ENCODE measurements at regions not wholly inside any gene's neighbourhood (a gene's known extent, or its start where the extent isn't known, plus 50 kb on each side); places are given as distances from the start of the nearest gene placed in this dataset.
"Not testable (repeated sequence)": the region's sequence is repeated elsewhere in the genome, so short reads cannot be mapped to it uniquely, and the experiment has no call there.

DNA sequence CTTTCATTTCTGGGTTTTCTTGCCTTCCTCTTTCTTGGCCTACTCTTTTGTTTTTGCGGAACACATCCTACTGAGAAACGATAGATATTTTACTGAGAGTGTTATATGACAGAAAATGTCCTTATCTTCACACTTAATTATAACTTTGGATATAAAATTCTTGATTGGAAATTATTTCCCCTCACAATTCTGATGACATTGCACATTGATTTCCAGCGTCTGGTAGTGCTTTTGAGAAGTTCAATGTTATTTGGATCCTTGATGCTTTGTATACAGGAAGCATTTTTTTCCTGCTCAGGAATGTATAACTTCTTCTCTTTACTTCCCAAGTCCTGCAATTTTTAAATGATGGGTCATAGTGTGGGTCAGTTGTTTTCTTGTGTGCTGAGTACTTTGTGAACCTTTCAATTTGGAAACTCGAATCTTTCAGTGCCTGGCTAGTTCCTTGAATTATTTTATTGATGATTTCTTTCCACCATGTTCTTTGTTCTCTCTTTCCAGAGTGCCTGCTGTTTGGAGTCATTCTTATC is 183.9 kb downstream of the PDCD6IP start:
- Histone ChIP-seq H3K27ac (replicated peaks) (no peak overlapping the region), H3K4me3 (replicated peaks; ENCODE audit: insufficient read depth, low read length) (no peak overlapping the region), H3K27me3 (ENCODE audit: insufficient read depth, poor library complexity, severe bottlenecking) (peaks cover 3% of the 10 kb centered on the region)
- TF ChIP-seq, protein P1, sequence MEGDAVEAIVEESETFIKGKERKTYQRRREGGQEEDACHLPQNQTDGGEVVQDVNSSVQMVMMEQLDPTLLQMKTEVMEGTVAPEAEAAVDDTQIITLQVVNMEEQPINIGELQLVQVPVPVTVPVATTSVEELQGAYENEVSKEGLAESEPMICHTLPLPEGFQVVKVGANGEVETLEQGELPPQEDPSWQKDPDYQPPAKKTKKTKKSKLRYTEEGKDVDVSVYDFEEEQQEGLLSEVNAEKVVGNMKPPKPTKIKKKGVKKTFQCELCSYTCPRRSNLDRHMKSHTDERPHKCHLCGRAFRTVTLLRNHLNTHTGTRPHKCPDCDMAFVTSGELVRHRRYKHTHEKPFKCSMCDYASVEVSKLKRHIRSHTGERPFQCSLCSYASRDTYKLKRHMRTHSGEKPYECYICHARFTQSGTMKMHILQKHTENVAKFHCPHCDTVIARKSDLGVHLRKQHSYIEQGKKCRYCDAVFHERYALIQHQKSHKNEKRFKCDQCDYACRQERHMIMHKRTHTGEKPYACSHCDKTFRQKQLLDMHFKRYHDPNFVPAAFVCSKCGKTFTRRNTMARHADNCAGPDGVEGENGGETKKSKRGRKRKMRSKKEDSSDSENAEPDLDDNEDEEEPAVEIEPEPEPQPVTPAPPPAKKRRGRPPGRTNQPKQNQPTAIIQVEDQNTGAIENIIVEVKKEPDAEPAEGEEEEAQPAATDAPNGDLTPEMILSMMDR (IDR thresholded peaks at IDR 0.05; ENCODE audit: insufficient read depth, low read length): no peak
- TF ChIP-seq POLR2AphosphoS5 (IDR thresholded peaks at IDR 0.05; ENCODE audit: low read depth) (no peak), GABPA (IDR thresholded peaks at IDR 0.05; ENCODE audit: low read depth) (no peak), SPI1 (IDR thresholded peaks at IDR 0.05; ENCODE audit: borderline replicate concordance, low read depth) (no peak)
- TF ChIP-seq, protein P2, sequence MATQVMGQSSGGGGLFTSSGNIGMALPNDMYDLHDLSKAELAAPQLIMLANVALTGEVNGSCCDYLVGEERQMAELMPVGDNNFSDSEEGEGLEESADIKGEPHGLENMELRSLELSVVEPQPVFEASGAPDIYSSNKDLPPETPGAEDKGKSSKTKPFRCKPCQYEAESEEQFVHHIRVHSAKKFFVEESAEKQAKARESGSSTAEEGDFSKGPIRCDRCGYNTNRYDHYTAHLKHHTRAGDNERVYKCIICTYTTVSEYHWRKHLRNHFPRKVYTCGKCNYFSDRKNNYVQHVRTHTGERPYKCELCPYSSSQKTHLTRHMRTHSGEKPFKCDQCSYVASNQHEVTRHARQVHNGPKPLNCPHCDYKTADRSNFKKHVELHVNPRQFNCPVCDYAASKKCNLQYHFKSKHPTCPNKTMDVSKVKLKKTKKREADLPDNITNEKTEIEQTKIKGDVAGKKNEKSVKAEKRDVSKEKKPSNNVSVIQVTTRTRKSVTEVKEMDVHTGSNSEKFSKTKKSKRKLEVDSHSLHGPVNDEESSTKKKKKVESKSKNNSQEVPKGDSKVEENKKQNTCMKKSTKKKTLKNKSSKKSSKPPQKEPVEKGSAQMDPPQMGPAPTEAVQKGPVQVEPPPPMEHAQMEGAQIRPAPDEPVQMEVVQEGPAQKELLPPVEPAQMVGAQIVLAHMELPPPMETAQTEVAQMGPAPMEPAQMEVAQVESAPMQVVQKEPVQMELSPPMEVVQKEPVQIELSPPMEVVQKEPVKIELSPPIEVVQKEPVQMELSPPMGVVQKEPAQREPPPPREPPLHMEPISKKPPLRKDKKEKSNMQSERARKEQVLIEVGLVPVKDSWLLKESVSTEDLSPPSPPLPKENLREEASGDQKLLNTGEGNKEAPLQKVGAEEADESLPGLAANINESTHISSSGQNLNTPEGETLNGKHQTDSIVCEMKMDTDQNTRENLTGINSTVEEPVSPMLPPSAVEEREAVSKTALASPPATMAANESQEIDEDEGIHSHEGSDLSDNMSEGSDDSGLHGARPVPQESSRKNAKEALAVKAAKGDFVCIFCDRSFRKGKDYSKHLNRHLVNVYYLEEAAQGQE (IDR thresholded peaks at IDR 0.05; ENCODE audit: insufficient replicate concordance, low read depth): no peak
- DNase-seq (ENCODE audit: low read depth in 1 of 2, low spot score in 1 of 2): no peak

DNA sequence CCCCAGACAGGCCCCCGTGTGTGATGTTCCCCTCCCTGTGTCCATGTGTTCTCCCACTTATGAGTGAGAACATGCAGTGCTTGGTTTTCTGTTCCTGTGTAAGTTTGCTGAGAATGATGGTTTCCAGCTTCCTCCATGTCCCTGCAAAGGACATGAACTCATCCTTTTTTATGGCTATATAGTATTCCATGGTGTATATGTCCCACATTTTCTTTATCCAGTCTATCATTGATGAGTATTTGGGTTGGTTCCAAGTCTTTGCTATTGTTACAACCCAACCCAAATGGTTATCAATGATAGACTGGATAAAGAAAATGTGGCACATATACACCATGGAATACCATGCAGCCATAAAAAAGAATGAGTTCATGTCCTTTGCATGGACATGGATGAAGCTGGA is 184.5 kb downstream of the PDCD6IP start:
- H3K4me3 ChIP-seq (replicated peaks; ENCODE audit: insufficient read depth, low read length); H3K27ac ChIP-seq (replicated peaks); H3K27me3 ChIP-seq (ENCODE audit: insufficient read depth, poor library complexity, severe bottlenecking); DNase-seq (ENCODE audit: low read depth in 1 of 2, low spot score in 1 of 2): not testable (repeated sequence)

DNA sequence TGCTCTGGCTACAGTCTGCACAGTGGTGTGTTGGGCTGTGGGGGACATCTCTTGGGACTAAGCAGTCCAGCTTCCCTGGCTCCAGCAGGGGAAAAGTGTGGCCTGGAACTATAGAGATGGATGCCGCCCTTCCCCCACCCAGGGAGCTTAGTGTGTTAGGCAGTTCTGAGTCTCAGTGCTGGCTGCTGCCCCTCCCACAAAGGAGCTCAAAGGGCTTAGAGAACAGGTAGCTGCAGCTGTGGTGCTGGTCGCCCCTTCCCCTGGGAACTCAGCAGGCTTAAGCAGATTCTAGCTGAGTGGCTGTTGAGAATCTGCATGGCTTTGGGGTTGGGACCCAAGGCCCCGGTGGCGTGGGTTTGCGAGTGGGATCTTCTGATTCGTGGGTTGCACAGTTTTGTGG is 190.8 kb downstream of the PDCD6IP start:
- no peak for TF ChIP-seq SPI1 (IDR thresholded peaks at IDR 0.05; ENCODE audit: borderline replicate concordance, low read depth)
- no peak for TF ChIP-seq POLR2AphosphoS5 (IDR thresholded peaks at IDR 0.05; ENCODE audit: low read depth)
- TF ChIP-seq, protein P1 (IDR thresholded peaks at IDR 0.05; ENCODE audit: insufficient read depth, low read length): no peak
- TF ChIP-seq, protein P2 (IDR thresholded peaks at IDR 0.05; ENCODE audit: insufficient replicate concordance, low read depth): no peak
- no peak for TF ChIP-seq GABPA (IDR thresholded peaks at IDR 0.05; ENCODE audit: low read depth)
- no peak for DNase-seq (ENCODE audit: low read depth in 1 of 2, low spot score in 1 of 2)
- Histone ChIP-seq H3K4me3 (replicated peaks; ENCODE audit: insufficient read depth, low read length) (no peak overlapping the region), H3K27me3 (ENCODE audit: insufficient read depth, poor library complexity, severe bottlenecking) (peaks cover 6% of the 10 kb centered on the region), H3K27ac (replicated peaks) (no peak overlapping the region)

DNA sequence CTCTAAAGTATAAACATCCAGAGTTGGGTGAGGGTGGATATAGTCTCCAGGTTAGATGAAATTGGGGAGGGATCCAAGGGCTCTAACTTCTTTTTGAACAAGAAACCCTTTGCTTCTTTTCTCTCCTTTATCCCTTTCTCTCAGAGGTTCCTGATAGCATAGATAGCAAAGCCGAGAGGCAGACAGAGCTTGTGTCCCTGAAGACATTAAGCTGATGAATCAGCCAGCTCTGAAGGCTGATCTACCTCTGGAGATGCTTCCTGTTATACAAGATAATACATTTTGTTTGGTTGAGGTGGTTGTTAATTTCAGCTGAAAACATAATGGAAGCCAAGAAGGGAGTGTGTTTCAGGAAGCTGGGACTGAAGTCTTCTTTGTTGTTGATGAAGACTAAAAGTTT is 193.2 kb downstream of the PDCD6IP start:
- no peak for TF ChIP-seq SPI1 (IDR thresholded peaks at IDR 0.05; ENCODE audit: borderline replicate concordance, low read depth)
- TF ChIP-seq, protein P2 (IDR thresholded peaks at IDR 0.05; ENCODE audit: insufficient replicate concordance, low read depth): no peak
- Histone ChIP-seq H3K27me3 (ENCODE audit: insufficient read depth, poor library complexity, severe bottlenecking) (peaks cover 3% of the 10 kb centered on the region), H3K4me3 (replicated peaks; ENCODE audit: insufficient read depth, low read length) (no peak overlapping the region), H3K27ac (replicated peaks) (no peak overlapping the region)
- DNase-seq (ENCODE audit: low read depth in 1 of 2, low spot score in 1 of 2): no peak

Data from HL-60 (cell line).